ENCODE measurements at regions not wholly inside any gene's neighbourhood (a gene's known extent, or its start where the extent isn't known, plus 50 kb on each side); places are given as distances from the start of the nearest gene placed in this dataset.

GRCh38 chr21:45347048-45347711, 57.8 kb upstream of the COL18A1 start:
- TF ChIP-seq CTCF (IDR thresholded peaks at IDR 0.05) = no peak
- TF ChIP-seq POLR2AphosphoS5 (IDR thresholded peaks at IDR 0.05) = no peak

Data from prostate gland (tissue), 2 donors.